ENCODE measurements at regions not wholly inside any gene's neighbourhood (a gene's known extent, or its start where the extent isn't known, plus 50 kb on each side); places are given as distances from the start of the nearest gene placed in this dataset.
"Not testable (repeated sequence)": the region's sequence is repeated elsewhere in the genome, so short reads cannot be mapped to it uniquely, and the experiment has no call there.

GRCh38 chr3:110423276-110423675 lies 648.3 kb upstream of the NECTIN3 start:
- POLR2A ChIA-PET, result no interaction called here
- TF ChIP-seq FOXA1 (IDR thresholded peaks at IDR 0.05) (no peak), FOXM1 (IDR thresholded peaks at IDR 0.05; ENCODE audit: borderline replicate concordance) (no peak), ZNF384 (IDR thresholded peaks at IDR 0.05) (no peak), SP1 (IDR thresholded peaks at IDR 0.05) (no peak), L3MBTL2 (conservative IDR thresholded peaks at IDR 0.05) (no peak), NFRKB (IDR thresholded peaks at IDR 0.05) (no peak), TARDBP (IDR thresholded peaks at IDR 0.05) (no peak), LEF1 (IDR thresholded peaks at IDR 0.05; ENCODE audit: borderline replicate concordance) (no peak), BHLHE40 (IDR thresholded peaks at IDR 0.05; ENCODE audit: borderline replicate concordance) (no peak), SUZ12 (IDR thresholded peaks at IDR 0.05) (no peak), HDGF (IDR thresholded peaks at IDR 0.05; ENCODE audit: borderline replicate concordance) (no peak), PKNOX1 (IDR thresholded peaks at IDR 0.05) (no peak), ELF4 (IDR thresholded peaks at IDR 0.05) (no peak), FOXK2 (IDR thresholded peaks at IDR 0.05) (no peak), CTBP1 (IDR thresholded peaks at IDR 0.05; ENCODE audit: borderline replicate concordance) (no peak), ARNT (IDR thresholded peaks at IDR 0.05) (no peak)
- no peak for DNase-seq (ENCODE audit: extremely low spot score)
- CTCF ChIA-PET, result no interaction called here

- ChIA-PET POLR2A (no interaction called here), CTCF (no interaction called here)
- no peak for DNase-seq (ENCODE audit: extremely low spot score)
- TF ChIP-seq ZNF384 (IDR thresholded peaks at IDR 0.05) (no peak), TARDBP (IDR thresholded peaks at IDR 0.05) (no peak), ELF4 (IDR thresholded peaks at IDR 0.05) (no peak), PKNOX1 (IDR thresholded peaks at IDR 0.05) (no peak), LEF1 (IDR thresholded peaks at IDR 0.05; ENCODE audit: borderline replicate concordance) (no peak), FOXK2 (IDR thresholded peaks at IDR 0.05) (no peak), SUZ12 (IDR thresholded peaks at IDR 0.05) (no peak), BHLHE40 (IDR thresholded peaks at IDR 0.05; ENCODE audit: borderline replicate concordance) (no peak), NFRKB (IDR thresholded peaks at IDR 0.05) (no peak), SP1 (IDR thresholded peaks at IDR 0.05) (no peak), FOXM1 (IDR thresholded peaks at IDR 0.05; ENCODE audit: borderline replicate concordance) (no peak), L3MBTL2 (conservative IDR thresholded peaks at IDR 0.05) (no peak), HDGF (IDR thresholded peaks at IDR 0.05; ENCODE audit: borderline replicate concordance) (no peak)
Observed at GRCh38 chr3:110430146-110430545, 641.5 kb upstream of the NECTIN3 start.

- no peak for DNase-seq (ENCODE audit: extremely low spot score)
- ChIA-PET POLR2A (no interaction called here), CTCF (no interaction called here)
- TF ChIP-seq BHLHE40 (IDR thresholded peaks at IDR 0.05; ENCODE audit: borderline replicate concordance) (no peak), TARDBP (IDR thresholded peaks at IDR 0.05) (no peak), PKNOX1 (IDR thresholded peaks at IDR 0.05) (no peak), L3MBTL2 (conservative IDR thresholded peaks at IDR 0.05) (no peak), FOXM1 (IDR thresholded peaks at IDR 0.05; ENCODE audit: borderline replicate concordance) (no peak), ARNT (IDR thresholded peaks at IDR 0.05) (no peak), ZNF384 (IDR thresholded peaks at IDR 0.05) (no peak), SUZ12 (IDR thresholded peaks at IDR 0.05) (no peak), SP1 (IDR thresholded peaks at IDR 0.05) (no peak), HDGF (IDR thresholded peaks at IDR 0.05; ENCODE audit: borderline replicate concordance) (no peak), NFRKB (IDR thresholded peaks at IDR 0.05) (no peak), CTBP1 (IDR thresholded peaks at IDR 0.05; ENCODE audit: borderline replicate concordance) (no peak), FOXA1 (IDR thresholded peaks at IDR 0.05) (no peak), ELF4 (IDR thresholded peaks at IDR 0.05) (no peak), LEF1 (IDR thresholded peaks at IDR 0.05; ENCODE audit: borderline replicate concordance) (no peak), FOXK2 (IDR thresholded peaks at IDR 0.05) (no peak)
Observed at GRCh38 chr3:110436209-110436608, 635.4 kb upstream of the NECTIN3 start.

GRCh38 chr3:110440066-110440653 lies 631.5 kb upstream of the NECTIN3 start:
- DNase-seq (ENCODE audit: extremely low spot score); POLR2A ChIA-PET; CTCF ChIA-PET: not testable (repeated sequence)

GRCh38 chr3:110454066-110454465 lies 617.5 kb upstream of the NECTIN3 start:
- TF ChIP-seq HDGF (IDR thresholded peaks at IDR 0.05; ENCODE audit: borderline replicate concordance) (no peak), SP1 (IDR thresholded peaks at IDR 0.05) (no peak), SUZ12 (IDR thresholded peaks at IDR 0.05) (no peak), FOXA1 (IDR thresholded peaks at IDR 0.05) (no peak)
- CTCF ChIA-PET, result no interaction called here
- no peak for DNase-seq (ENCODE audit: extremely low spot score)
- POLR2A ChIA-PET, result no interaction called here

GRCh38 chr3:110456001-110456400 lies 615.6 kb upstream of the NECTIN3 start:
- ChIA-PET POLR2A (no interaction called here), CTCF (no interaction called here)
- TF ChIP-seq HDGF (IDR thresholded peaks at IDR 0.05; ENCODE audit: borderline replicate concordance) (no peak), L3MBTL2 (conservative IDR thresholded peaks at IDR 0.05) (no peak), TARDBP (IDR thresholded peaks at IDR 0.05) (no peak), FOXK2 (IDR thresholded peaks at IDR 0.05) (no peak), PKNOX1 (IDR thresholded peaks at IDR 0.05) (no peak), SUZ12 (IDR thresholded peaks at IDR 0.05) (no peak), SP1 (IDR thresholded peaks at IDR 0.05) (no peak), NFRKB (IDR thresholded peaks at IDR 0.05) (no peak), CTBP1 (IDR thresholded peaks at IDR 0.05; ENCODE audit: borderline replicate concordance) (no peak), ELF4 (IDR thresholded peaks at IDR 0.05) (no peak), ARNT (IDR thresholded peaks at IDR 0.05) (no peak), ZNF384 (IDR thresholded peaks at IDR 0.05) (no peak), BHLHE40 (IDR thresholded peaks at IDR 0.05; ENCODE audit: borderline replicate concordance) (no peak), FOXA1 (IDR thresholded peaks at IDR 0.05) (no peak)
- DNase-seq (ENCODE audit: extremely low spot score), result no peak

Measured in HEK293T (cell line).